ENCODE measurements at regions not wholly inside any gene's neighbourhood (a gene's known extent, or its start where the extent isn't known, plus 50 kb on each side); places are given as distances from the start of the nearest gene placed in this dataset.

GRCh38 chr12:24491968-24492367, 456.9 kb downstream of the BCAT1 start:
- Histone ChIP-seq H4K20me1 (ENCODE audit: control insufficient read depth, extremely low read depth, insufficient read depth, low read length) (no peaks in the 10 kb centered on the region), H3K9me1 (ENCODE audit: control insufficient read depth, extremely low read depth, insufficient read depth, low read length) (no peaks in the 10 kb centered on the region), H3K27me3 (ENCODE audit: control insufficient read depth, extremely low read depth, insufficient read depth, low read length) (no peaks in the 10 kb centered on the region), H3K79me2 (ENCODE audit: control insufficient read depth, insufficient read depth, low read length) (no peaks in the 10 kb centered on the region), H3K36me3 (ENCODE audit: control insufficient read depth in 2 of 2, extremely low read depth in 1 of 2, insufficient read depth in 2 of 2, low read length in 2 of 2) (no peaks in the 10 kb centered on the region), H3K27ac (ENCODE audit: control insufficient read depth, insufficient read depth, low read length) (no peak overlapping the region), H3K4me3 (ENCODE audit: control insufficient read depth in 2 of 3, extremely low read depth in 1 of 3, insufficient read depth in 2 of 3, low read depth in 1 of 3, low read length in 3 of 3) (no peak overlapping the region), H3K9ac (ENCODE audit: control insufficient read depth, extremely low read depth, insufficient read depth, low read length) (no peak overlapping the region), H2AFZ (ENCODE audit: control insufficient read depth, low read length) (no peak overlapping the region), H3K4me2 (ENCODE audit: control insufficient read depth, extremely low read depth, insufficient read depth, low read depth, low read length) (no peak overlapping the region), H3K4me1 (ENCODE audit: control insufficient read depth, extremely low read depth, insufficient read depth, low read length) (peaks cover 14% of the 10 kb centered on the region), H3K9me3 (ENCODE audit: control insufficient read depth, low read depth, low read length) (no peaks in the 10 kb centered on the region)
- no peak for TF ChIP-seq CTCF (optimal IDR thresholded peaks at IDR 0.05 in 1 of 3, IDR thresholded peaks at IDR 0.05 in 1 of 3, conservative IDR thresholded peaks at IDR 0.05 in 1 of 3; ENCODE audit: extremely low read depth in 1 of 3, insufficient read depth in 2 of 3, low read length in 3 of 3)
- TF ChIP-seq EZH2 (IDR thresholded peaks at IDR 0.05; ENCODE audit: low read length): no peak
- dilution Hi-C loops (cut with MboI; ENCODE audit: extremely low pct_ligation_motif_present, low sequenced_read_pairs): no loop called here
- no peak for DNase-seq (ENCODE audit: low read depth, low spot score)
- no peak for FAIRE-seq

- Histone ChIP-seq H4K20me1 (ENCODE audit: control insufficient read depth, extremely low read depth, insufficient read depth, low read length) (no peaks in the 10 kb centered on the region), H3K27ac (ENCODE audit: control insufficient read depth, insufficient read depth, low read length) (no peak overlapping the region), H3K9me3 (ENCODE audit: control insufficient read depth, low read depth, low read length) (no peaks in the 10 kb centered on the region), H3K4me2 (ENCODE audit: control insufficient read depth, extremely low read depth, insufficient read depth, low read depth, low read length) (no peak overlapping the region), H3K4me3 (ENCODE audit: control insufficient read depth in 2 of 3, extremely low read depth in 1 of 3, insufficient read depth in 2 of 3, low read depth in 1 of 3, low read length in 3 of 3) (no peak overlapping the region), H3K36me3 (ENCODE audit: control insufficient read depth in 2 of 2, extremely low read depth in 1 of 2, insufficient read depth in 2 of 2, low read length in 2 of 2) (no peaks in the 10 kb centered on the region), H3K9me1 (ENCODE audit: control insufficient read depth, extremely low read depth, insufficient read depth, low read length) (no peaks in the 10 kb centered on the region), H3K9ac (ENCODE audit: control insufficient read depth, extremely low read depth, insufficient read depth, low read length) (no peak overlapping the region), H2AFZ (ENCODE audit: control insufficient read depth, low read length) (no peak overlapping the region), H3K4me1 (ENCODE audit: control insufficient read depth, extremely low read depth, insufficient read depth, low read length) (peaks cover 7% of the 10 kb centered on the region), H3K27me3 (ENCODE audit: control insufficient read depth, extremely low read depth, insufficient read depth, low read length) (no peaks in the 10 kb centered on the region), H3K79me2 (ENCODE audit: control insufficient read depth, insufficient read depth, low read length) (no peaks in the 10 kb centered on the region)
- dilution Hi-C loops (cut with MboI; ENCODE audit: extremely low pct_ligation_motif_present, low sequenced_read_pairs): no loop called here
- DNase-seq (ENCODE audit: low read depth, low spot score): no peak
- peak; percentile 49 for FAIRE-seq
- TF ChIP-seq EZH2 (IDR thresholded peaks at IDR 0.05; ENCODE audit: low read length) (no peak), CTCF (optimal IDR thresholded peaks at IDR 0.05 in 1 of 3, IDR thresholded peaks at IDR 0.05 in 1 of 3, conservative IDR thresholded peaks at IDR 0.05 in 1 of 3; ENCODE audit: extremely low read depth in 1 of 3, insufficient read depth in 2 of 3, low read length in 3 of 3) (no peak)
Measured at GRCh38 chr12:24489939-24490338, 459.0 kb downstream of the BCAT1 start.

Data from keratinocyte (primary cell).